IMR-90 (cell line): ENCODE measurements at regions not wholly inside any gene's neighbourhood (a gene's known extent, or its start where the extent isn't known, plus 50 kb on each side); places are given as distances from the start of the nearest gene placed in this dataset.

Source experiments
- ATAC-seq: fragments of 200-7000 bp; cut with Tn5 transposase; 2 replicates; pipeline ENCODE4 v1.9.1; 2020; ENCODE audit warnings: low read depth, mild to moderate bottlenecking, moderate library complexity
- BruUV-seq: library from RNA; stranded (reverse); fragments of 400-500 nt; replicated peaks from 2 replicates; lab custom pipeline; 2021; lab: Mats Ljungman, UMichigan
- CTCF ChIA-PET: fragments of 300-600 bp; formaldehyde crosslinking; extraction: SDS; loops from one replicate; lab custom pipeline; 2021; ENCODE audit warnings: antibody characterized with exemption; lab: Yijun Ruan, JAX
- POLR2A ChIA-PET: fragments of 300-600 bp; sonication (Branson Sonifier 250); formaldehyde crosslinking; loops from one replicate; lab custom pipeline; 2022; ENCODE audit warnings: antibody characterized with exemption; ENCODE audit not compliant: unreplicated experiment; lab: Charles Lee
- DNase-seq: peaks from one replicate; pipeline ENCODE4 v3.0.0; 2013
- H2AFZ ChIP-seq: replicated peaks from 2 replicates; pipeline ENCODE3; 2013; ENCODE audit warnings: low read length, mild to moderate bottlenecking; ENCODE audit not compliant: poor library complexity
- H2AK5ac ChIP-seq: 2 replicates; pipeline ENCODE4 v1.6.1; 2013; ENCODE audit warnings: low read depth, low read length, inconsistent platforms
- H2AK9ac ChIP-seq: replicated peaks from 2 replicates; pipeline ENCODE3; 2013; ENCODE audit warnings: mild to moderate bottlenecking, low read depth, low read length, moderate library complexity; ENCODE audit not compliant: poor library complexity
- H2BK120ac ChIP-seq: 2 replicates; pipeline ENCODE4 v1.6.1; 2013; ENCODE audit warnings: low read depth, low read length, inconsistent platforms
- H2BK15ac ChIP-seq: 3 replicates; pipeline ENCODE4 v1.6.1; 2013; ENCODE audit warnings: low read depth, low read length, inconsistent platforms
- H2BK20ac ChIP-seq: 2 replicates; pipeline ENCODE4 v1.6.1; 2013; ENCODE audit warnings: low read depth, mild to moderate bottlenecking, inconsistent platforms, low read length, moderate library complexity
- H2BK5ac ChIP-seq: 2 replicates; pipeline ENCODE4 v1.6.1; 2013; ENCODE audit warnings: mild to moderate bottlenecking, low read depth, low read length, inconsistent platforms; ENCODE audit not compliant: poor library complexity, severe bottlenecking
- H3K14ac ChIP-seq: replicated peaks from 2 replicates; pipeline ENCODE4 v1.6.1; 2013; ENCODE audit warnings: low read depth, low read length, inconsistent platforms
- H3K18ac ChIP-seq: 2 replicates; pipeline ENCODE4 v1.6.1; 2013; ENCODE audit warnings: low read depth, low read length, control low read depth
- H3K23ac ChIP-seq: 2 replicates; pipeline ENCODE4 v1.6.1; 2013; ENCODE audit warnings: low read depth, low read length, inconsistent platforms
- H3K27ac ChIP-seq: 2 replicates; pipeline ENCODE4 v1.5.1; 2013; ENCODE audit warnings: mild to moderate bottlenecking, control low read depth, low read length; ENCODE audit not compliant: insufficient read depth
- H3K27me3 ChIP-seq: 2 replicates; pipeline ENCODE4 v1.6.1; 2013; ENCODE audit warnings: low read length; ENCODE audit not compliant: control insufficient read depth, insufficient read depth
- H3K36me3 ChIP-seq: 2 replicates; pipeline ENCODE4 v1.6.1; 2013; ENCODE audit warnings: low read length, mixed read lengths; ENCODE audit not compliant: control insufficient read depth, insufficient read depth
- H3K4ac ChIP-seq: 2 replicates; pipeline ENCODE4 v1.6.1; 2013; ENCODE audit warnings: low read depth, low read length, inconsistent platforms
- H3K4me1 ChIP-seq: 2 replicates; pipeline ENCODE4 v1.6.1; 2013; ENCODE audit warnings: low read length, mixed read lengths; ENCODE audit not compliant: control insufficient read depth, insufficient read depth
- H3K4me2 ChIP-seq: 2 replicates; pipeline ENCODE4 v1.6.1; 2013; ENCODE audit warnings: low read depth, mild to moderate bottlenecking, control low read depth, low read length, moderate library complexity
- H3K4me3 ChIP-seq: 2 replicates; pipeline ENCODE4 v1.5.1; 2013; ENCODE audit warnings: low read depth, mild to moderate bottlenecking, control low read depth, low read length, moderate library complexity; ENCODE audit not compliant: insufficient read depth
- H3K56ac ChIP-seq: 2 replicates; pipeline ENCODE4 v1.6.1; 2013; ENCODE audit warnings: low read length, inconsistent platforms; ENCODE audit not compliant: insufficient read depth; ENCODE audit errors: extremely low read depth
- H3K79me1 ChIP-seq, 2 experiments: 2 replicates each; pipeline ENCODE4 v1.6.1; 2013; ENCODE audit warnings: low read length in 2 of 2, inconsistent platforms in 1 of 2, low read depth in 1 of 2
- H3K9ac ChIP-seq: 2 replicates; pipeline ENCODE4 v1.6.1; 2013; ENCODE audit warnings: low read depth, low read length, control low read depth
- H3K9me1 ChIP-seq: 2 replicates; pipeline ENCODE4 v1.6.1; 2013; ENCODE audit warnings: low read length, inconsistent platforms; ENCODE audit not compliant: insufficient read depth
- H3K9me3 ChIP-seq: 2 replicates; pipeline ENCODE4 v1.6.1; 2013; ENCODE audit warnings: low read length; ENCODE audit not compliant: control insufficient read depth, insufficient read depth
- H4K20me1 ChIP-seq: 2 replicates; pipeline ENCODE4 v1.6.1; 2013; ENCODE audit warnings: low read length, inconsistent platforms; ENCODE audit not compliant: insufficient read depth
- H4K5ac ChIP-seq: 2 replicates; pipeline ENCODE4 v1.6.1; 2013; ENCODE audit warnings: mild to moderate bottlenecking, low read depth, low read length, control low read depth
- H4K8ac ChIP-seq, 2 experiments: 2 replicates each; pipeline ENCODE4 v1.6.1; 2013; ENCODE audit warnings: low read depth in 2 of 2, low read length in 2 of 2, control low read depth in 1 of 2, inconsistent platforms in 1 of 2
- H4K91ac ChIP-seq: 2 replicates; pipeline ENCODE4 v1.6.1; 2013; ENCODE audit warnings: low read depth, low read length, inconsistent platforms; ENCODE audit not compliant: insufficient read depth
- BHLHE40 ChIP-seq: fragments of 150-350 bp; IDR thresholded peaks from 2 replicates; pipeline ENCODE4 v1.6.1; 2016; ENCODE audit warnings: mild to moderate bottlenecking, low read depth, low read length
- CTCF ChIP-seq: conservative IDR thresholded peaks from 2 replicates; pipeline ENCODE4 v1.5.1; 2012; ENCODE audit warnings: mild to moderate bottlenecking, low read depth, low read length, improper control_type of control experiment
- MAZ ChIP-seq: IDR thresholded peaks from 2 replicates; pipeline ENCODE4 v1.6.1; 2012; ENCODE audit warnings: low read depth, mild to moderate bottlenecking, low read length, improper control_type of control experiment, moderate library complexity, borderline replicate concordance
- NFE2L2 ChIP-seq: fragments of 150-350 bp; IDR thresholded peaks from 2 replicates; pipeline ENCODE4 v1.6.1; 2016; ENCODE audit warnings: low read depth, mild to moderate bottlenecking, low read length
- POLR2A ChIP-seq: IDR thresholded peaks from 2 replicates; pipeline ENCODE4 v1.6.1; 2012; ENCODE audit warnings: mild to moderate bottlenecking, low read depth, low read length
- RCOR1 ChIP-seq: IDR thresholded peaks from 2 replicates; pipeline ENCODE4 v1.6.1; 2012; ENCODE audit warnings: mild to moderate bottlenecking, low read length, improper control_type of control experiment; ENCODE audit not compliant: insufficient replicate concordance
- RFX5 ChIP-seq: IDR thresholded peaks from 2 replicates; pipeline ENCODE4 v1.8.0; 2012; ENCODE audit warnings: low read depth, mild to moderate bottlenecking, low read length, moderate library complexity
- SMC3 ChIP-seq: fragments of 150-350 bp; IDR thresholded peaks from 2 replicates; pipeline ENCODE4 v1.6.1; 2016; ENCODE audit warnings: low read depth, mild to moderate bottlenecking, antibody characterized with exemption, low read length, moderate library complexity
- USF2 ChIP-seq: fragments of 150-350 bp; IDR thresholded peaks from 2 replicates; pipeline ENCODE4 v1.6.1; 2017; ENCODE audit warnings: mild to moderate bottlenecking, antibody characterized with exemption, low read length, low read depth
- WGBS, 2 experiments: methylation state at CpG; one replicate each; pipeline versions ENCODE4 v1.1.5 to v1.1.7; 2013; ENCODE audit warnings: missing lambda C conversion rate in 2 of 2; ENCODE audit not compliant: insufficient read length in 1 of 2; ENCODE audit errors: extremely low coverage in 2 of 2; 5-methylcytosine and 5-hydroxymethylcytosine counted together
- dilution Hi-C: fragments of 300-500 bp; cut with HindIII; formaldehyde crosslinking; loops from one replicate; pipeline ENCODE4 v1.14.3; 2018; ENCODE audit warnings: low sequenced_read_pairs; ENCODE audit not compliant: unreplicated experiment
- in situ Hi-C: fragments of 300-500 bp; cut with MboI; formaldehyde crosslinking; loops from 3 replicates; pipeline ENCODE4 v1.14.3; 2019; ENCODE audit warnings: low sequenced_read_pairs, inconsistent platforms, mixed read lengths
- intact Hi-C: fragments of 100-400 bp; cut with micrococcal nuclease; formaldehyde crosslinking; loops from 2 replicates; pipeline ENCODE4 v1.10.0; 2022

DNA sequence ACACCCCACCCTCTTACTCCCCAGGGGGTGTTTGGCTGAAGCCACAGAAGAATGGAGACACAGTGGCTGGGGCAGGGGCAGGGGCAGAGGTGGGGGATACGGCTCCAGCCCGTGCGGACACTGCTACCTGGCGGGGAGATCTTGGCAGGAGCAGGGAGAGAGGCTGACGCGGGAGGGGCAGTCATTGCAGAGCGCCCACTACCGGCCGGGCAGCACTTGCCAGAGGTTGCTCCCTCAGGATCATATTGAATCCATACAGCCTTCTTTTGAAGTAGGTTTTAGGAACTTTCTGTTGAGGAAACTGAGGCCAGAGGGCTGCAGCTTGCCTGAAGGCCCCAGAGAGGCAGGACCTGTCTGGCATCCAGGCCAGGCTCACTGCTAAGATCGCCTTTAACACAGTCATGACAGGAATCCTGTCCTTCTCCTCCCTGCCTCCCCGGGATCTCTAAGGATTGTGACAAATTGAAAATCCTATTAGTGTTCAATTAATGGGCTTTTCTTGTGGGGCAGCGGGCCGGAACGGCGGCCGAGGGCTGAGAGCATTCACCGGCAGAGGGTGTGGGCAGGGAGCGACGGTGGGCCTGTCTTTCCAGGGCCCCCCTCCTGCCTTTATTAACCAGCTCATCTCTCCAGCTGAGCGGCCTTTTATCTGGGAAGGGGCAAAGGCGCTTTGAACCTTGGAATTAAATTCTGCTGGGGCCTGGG is 65.5 kb upstream of the WNT4 start:
- H4K8ac ChIP-seq, result no peak overlapping the region
- no peak overlapping the region for H2AK5ac ChIP-seq
- H3K4me2 ChIP-seq, result no peak overlapping the region
- no peak overlapping the region for H2BK15ac ChIP-seq
- BruUV-seq, result no TSS peak
- H3K36me3 ChIP-seq, result no peaks in the 10 kb centered on the region
- no peaks in the 10 kb centered on the region for H3K4me1 ChIP-seq
- no peaks in the 10 kb centered on the region for H3K9me1 ChIP-seq
- H4K5ac ChIP-seq, result no peak overlapping the region
- no peak overlapping the region for H2BK120ac ChIP-seq
- no peak overlapping the region for H3K56ac ChIP-seq
- H4K20me1 ChIP-seq, result no peaks in the 10 kb centered on the region; the same call in 1 of the 2 replicates
- ChIA-PET POLR2A (no interaction called here), CTCF (no interaction called here)
- H3K23ac ChIP-seq, result no peak overlapping the region
- dilution Hi-C loops, result no loop called here
- no peak overlapping the region for H3K27ac ChIP-seq
- no CpG with 5 or more reads among the region's 21 CpGs for WGBS, 2 experiments
- H3K9ac ChIP-seq, result no peak overlapping the region
- in situ Hi-C loops, result no loop called here
- peaks cover 2% of the 10 kb centered on the region; the same call in 1 of the 2 replicates for H3K9me3 ChIP-seq
- H2BK5ac ChIP-seq, result no peak overlapping the region
- no peak overlapping the region for H3K18ac ChIP-seq
- no peak for TF ChIP-seq RCOR1
- TF ChIP-seq POLR2A, result no peak
- TF ChIP-seq BHLHE40, result no peak
- TF ChIP-seq CTCF, result no peak
- no peak for TF ChIP-seq NFE2L2
- TF ChIP-seq MAZ, result no peak
- no peak for TF ChIP-seq USF2
- TF ChIP-seq RFX5, result no peak
- no peak for TF ChIP-seq SMC3
- ATAC-seq (no peak), DNase-seq (no peak)
- no peak overlapping the region for H2AFZ ChIP-seq
- H3K4ac ChIP-seq, result no peak overlapping the region
- no peak overlapping the region for H4K91ac ChIP-seq
- no peak overlapping the region for H3K14ac ChIP-seq
- intact Hi-C loops, result no loop called here
- H3K79me1 ChIP-seq, result no peaks in the 10 kb centered on the region
- no peak overlapping the region for H2BK20ac ChIP-seq
- H3K27me3 ChIP-seq, result peaks cover 88% of the 10 kb centered on the region
- no peak overlapping the region for H3K4me3 ChIP-seq
- H2AK9ac ChIP-seq, result no peak overlapping the region
